SK-N-SH (cell line): ENCODE measurements at regions not wholly inside any gene's neighbourhood (a gene's known extent, or its start where the extent isn't known, plus 50 kb on each side); places are given as distances from the start of the nearest gene placed in this dataset.

Experiments used
- CTCF ChIA-PET: fragments of 300-600, 350-600 bp; formaldehyde crosslinking; extraction: SDS; loops from one replicate; lab custom pipeline; 2021; lab: Yijun Ruan, JAX
- POLR2A ChIA-PET: fragments of 350-600 bp; sonication (Branson Sonifier 250); formaldehyde crosslinking; extraction: SDS; loops from one replicate; lab custom pipeline; 2020; ENCODE audit warnings: antibody characterized with exemption, inconsistent platforms; lab: Yijun Ruan, JAX
- DNase-seq: peaks from one replicate; pipeline ENCODE4 v3.0.0; 2012
- H2AFZ ChIP-seq: fragments of 200-600 bp; sonication (generic); 2 replicates; pipeline ENCODE4 v1.8.1; 2016; ENCODE audit warnings: antibody characterized with exemption, mild to moderate bottlenecking, low read depth
- H3F3A ChIP-seq: fragments of 200-600 bp; sonication (generic); replicated peaks from 2 replicates; pipeline ENCODE3; 2016; ENCODE audit warnings: antibody characterized with exemption, mild to moderate bottlenecking; ENCODE audit not compliant: insufficient read depth
- H3K27ac ChIP-seq, 2 experiments: fragments of 200-500 bp in 1 of 2; fragments of 200-600 bp in 1 of 2; sonication (Bioruptor generic) in 1 of 2; sonication (generic), shearing (Covaris generic) in 1 of 2; 2 replicates each; pipeline versions ENCODE4 v1.5.1 to v1.6.1; 2014 to 2016; ENCODE audit warnings: low read depth in 2 of 2, inconsistent platforms in 1 of 2, low read length in 1 of 2, mild to moderate bottlenecking in 1 of 2, mixed read lengths in 1 of 2
- H3K27me3 ChIP-seq: fragments of 200-600 bp; sonication (generic), shearing (Covaris generic); 2 replicates; pipeline ENCODE4 v1.6.1; 2016; ENCODE audit warnings: mixed run types; ENCODE audit not compliant: insufficient read depth
- H3K36me3 ChIP-seq, 2 experiments: fragments of 200-500 bp in 1 of 2; fragments of 200-600 bp in 1 of 2; sonication (Bioruptor generic) in 1 of 2; sonication (generic) in 1 of 2; replicated peaks in 1 of 2; 2 replicates each; pipeline versions ENCODE3 to v1.5.1; 2014 to 2016; ENCODE audit warnings: low read length in 1 of 2, mild to moderate bottlenecking in 1 of 2; ENCODE audit not compliant: insufficient read depth in 2 of 2, control insufficient read depth in 1 of 2
- H3K4me1 ChIP-seq, 2 experiments: fragments of 200-500 bp in 1 of 2; fragments of 200-600 bp in 1 of 2; sonication (Bioruptor generic) in 1 of 2; sonication (generic), shearing (Covaris generic) in 1 of 2; 2 replicates each; pipeline versions ENCODE4 v1.5.1 to v1.6.1; 2014 to 2016; ENCODE audit warnings: low read depth in 1 of 2, low read length in 1 of 2, mixed run types in 1 of 2; ENCODE audit not compliant: insufficient read depth in 2 of 2, control insufficient read depth in 1 of 2
- H3K4me2 ChIP-seq: fragments of 200-600 bp; sonication (generic), shearing (Covaris generic); 2 replicates; pipeline ENCODE4 v1.6.1; 2017; ENCODE audit warnings: mixed run types
- H3K4me3 ChIP-seq, 2 experiments: fragments of 200-500 bp in 1 of 2; fragments of 200-600 bp in 1 of 2; sonication (Bioruptor generic) in 1 of 2; sonication (generic), shearing (Covaris generic) in 1 of 2; 2 replicates each; pipeline versions ENCODE4 v1.5.1 to v1.8.1; 2014 to 2016; ENCODE audit warnings: low read depth in 2 of 2, inconsistent platforms in 1 of 2, low read length in 1 of 2, mild to moderate bottlenecking in 1 of 2, mixed read lengths in 1 of 2, moderate library complexity in 1 of 2
- H3K79me2 ChIP-seq: fragments of 200-600 bp; sonication (generic); 2 replicates; pipeline ENCODE4 v1.8.1; 2017; ENCODE audit warnings: mild to moderate bottlenecking; ENCODE audit not compliant: insufficient read depth
- H3K9ac ChIP-seq: fragments of 200-600 bp; sonication (generic); 2 replicates; pipeline ENCODE4 v1.6.1; 2017; ENCODE audit warnings: mixed run types
- H3K9me2 ChIP-seq: fragments of 200-600 bp; sonication (generic); 2 replicates; pipeline ENCODE4 v1.6.1; 2017; ENCODE audit warnings: mixed run types
- H3K9me3 ChIP-seq: fragments of 200-600 bp; sonication (generic); 2 replicates; pipeline ENCODE4 v1.6.1; 2017; ENCODE audit warnings: mixed run types, mild to moderate bottlenecking, moderate library complexity
- H4K20me1 ChIP-seq: fragments of 200-600 bp; sonication (generic); 2 replicates; pipeline ENCODE4 v1.6.1; 2017; ENCODE audit warnings: mild to moderate bottlenecking, mixed run types; ENCODE audit not compliant: insufficient read depth
- ELF1 ChIP-seq: IDR thresholded peaks from 2 replicates; pipeline ENCODE4 v1.4.0; 2012
- EZH2phosphoT487 ChIP-seq: fragments of 200-600 bp; sonication (generic); IDR thresholded peaks from 2 replicates; pipeline ENCODE4 v1.6.1; 2017; ENCODE audit warnings: low read depth, mixed run types, mild to moderate bottlenecking, antibody characterized with exemption, moderate library complexity, borderline replicate concordance
- FOXM1 ChIP-seq: IDR thresholded peaks from 2 replicates; pipeline ENCODE4 v1.4.0; 2012; ENCODE audit warnings: low read depth, mild to moderate bottlenecking
- JUND ChIP-seq: IDR thresholded peaks from 2 replicates; pipeline ENCODE4 v1.4.0; 2012
- RAD21 ChIP-seq: IDR thresholded peaks from 2 replicates; pipeline ENCODE4 v1.6.1; 2012; ENCODE audit warnings: mild to moderate bottlenecking, low read length
- RCOR1 ChIP-seq: fragments of 150-350 bp; IDR thresholded peaks from 2 replicates; pipeline ENCODE4 v1.6.1; 2017; ENCODE audit warnings: antibody characterized with exemption, low read length
- RXRA ChIP-seq: IDR thresholded peaks from 2 replicates; pipeline ENCODE4 v1.4.0; 2012; ENCODE audit warnings: low read depth, mild to moderate bottlenecking, borderline replicate concordance
- TAF1 ChIP-seq: IDR thresholded peaks from 2 replicates; pipeline ENCODE4 v1.6.1; 2012; ENCODE audit warnings: low read depth, mild to moderate bottlenecking, low read length, moderate library complexity, borderline replicate concordance
- TEAD4 ChIP-seq: IDR thresholded peaks from 2 replicates; pipeline ENCODE4 v1.4.0; 2012; ENCODE audit warnings: mild to moderate bottlenecking, borderline replicate concordance; ENCODE audit not compliant: insufficient read depth
- YY1 ChIP-seq: IDR thresholded peaks from 2 replicates; pipeline ENCODE4 v1.4.0; 2012; ENCODE audit warnings: low read depth, mild to moderate bottlenecking
- WGBS: methylation state at CpG from one replicate; pipeline ENCODE4 v1.1.6; 2017; ENCODE audit warnings: low lambda C conversion rate; 5-methylcytosine and 5-hydroxymethylcytosine counted together
- TF ChIP-seq, protein P1 (sequence below): IDR thresholded peaks from 2 replicates; pipeline ENCODE4 v1.4.0; 2012; ENCODE audit warnings: low read depth, borderline replicate concordance
- TF ChIP-seq, protein P2 (sequence below): fragments of 150-350 bp; IDR thresholded peaks from 2 replicates; pipeline ENCODE4 v1.6.1; 2017; ENCODE audit warnings: antibody characterized with exemption, low read length, low read depth, borderline replicate concordance
- TF ChIP-seq, protein P3 (sequence below): IDR thresholded peaks from 2 replicates; pipeline ENCODE4 v1.4.0; 2012; ENCODE audit warnings: low read depth, borderline replicate concordance
- TF ChIP-seq, protein P4 (sequence below): IDR thresholded peaks from 2 replicates; pipeline ENCODE4 v1.4.0; 2012; ENCODE audit warnings: low read depth

DNA sequence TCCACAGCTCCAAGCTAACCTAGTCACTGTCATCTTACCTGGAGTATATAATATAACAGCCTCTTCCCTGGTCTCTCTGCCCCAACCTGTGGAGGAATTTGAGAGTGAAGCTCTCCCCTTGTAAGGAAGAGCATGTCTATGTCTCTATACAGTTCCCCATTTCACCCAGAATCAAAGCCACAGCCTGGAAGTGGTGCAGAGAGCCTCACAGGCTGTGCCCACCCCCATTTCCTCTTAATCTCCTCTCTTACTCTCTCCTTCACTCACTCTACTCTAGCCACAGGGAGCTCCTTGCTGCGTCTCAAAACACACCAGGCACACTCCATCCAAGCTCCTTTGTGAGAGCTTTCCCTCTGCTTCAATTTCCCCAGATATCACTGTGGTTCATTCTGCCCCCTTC is 302.5 kb upstream of the ISX start:
- DNase-seq, result no peak
- H3K4me3 ChIP-seq, result no peak overlapping the region
- H3K27ac ChIP-seq, result no peak overlapping the region
- H3K4me1 ChIP-seq, result no peaks in the 10 kb centered on the region
- no peaks in the 10 kb centered on the region for H3K36me3 ChIP-seq
- H3F3A ChIP-seq, result no peaks in the 10 kb centered on the region
- H3K9ac ChIP-seq, result no peak overlapping the region
- no peak overlapping the region for H2AFZ ChIP-seq
- H4K20me1 ChIP-seq, result no peaks in the 10 kb centered on the region
- H3K27me3 ChIP-seq, result no peaks in the 10 kb centered on the region
- H3K79me2 ChIP-seq, result no peaks in the 10 kb centered on the region
- H3K9me2 ChIP-seq, result no peaks in the 10 kb centered on the region
- POLR2A ChIA-PET, result no interaction called here
- CTCF ChIA-PET, result no interaction called here
- WGBS, result 0% methylated on average over 1 of the region's 1 CpG
- TF ChIP-seq FOXM1 (no peak), RAD21 (no peak), RXRA (no peak), YY1 (no peak), EZH2phosphoT487 (no peak)
- H3K4me2 ChIP-seq, result no peak overlapping the region
- no peaks in the 10 kb centered on the region for H3K9me3 ChIP-seq

DNA sequence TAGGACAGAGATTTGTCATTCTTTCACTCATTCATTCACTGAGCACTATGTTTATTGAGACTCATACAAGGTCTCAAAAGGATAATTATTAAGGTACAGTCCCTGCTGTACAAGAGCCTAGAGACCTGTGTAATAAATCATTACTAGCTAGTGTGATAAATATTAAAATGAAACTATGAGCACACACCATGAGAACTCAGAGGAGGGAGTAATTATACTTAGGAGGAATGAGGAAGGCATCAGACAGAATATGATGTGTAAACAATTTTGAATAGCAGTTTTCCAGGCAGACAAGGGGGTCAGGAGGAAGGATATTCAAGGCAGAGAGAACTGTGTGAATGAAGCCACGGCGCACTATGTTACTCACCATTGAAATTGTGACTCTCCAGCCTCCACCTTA is 300.8 kb upstream of the ISX start:
- Histone ChIP-seq H2AFZ (no peak overlapping the region), H3K9me2 (no peaks in the 10 kb centered on the region)
- DNase-seq, result no peak
- TF ChIP-seq JUND, result no peak
- no peak for TF ChIP-seq FOXM1
- TF ChIP-seq TAF1, result no peak
- TF ChIP-seq, protein P1, sequence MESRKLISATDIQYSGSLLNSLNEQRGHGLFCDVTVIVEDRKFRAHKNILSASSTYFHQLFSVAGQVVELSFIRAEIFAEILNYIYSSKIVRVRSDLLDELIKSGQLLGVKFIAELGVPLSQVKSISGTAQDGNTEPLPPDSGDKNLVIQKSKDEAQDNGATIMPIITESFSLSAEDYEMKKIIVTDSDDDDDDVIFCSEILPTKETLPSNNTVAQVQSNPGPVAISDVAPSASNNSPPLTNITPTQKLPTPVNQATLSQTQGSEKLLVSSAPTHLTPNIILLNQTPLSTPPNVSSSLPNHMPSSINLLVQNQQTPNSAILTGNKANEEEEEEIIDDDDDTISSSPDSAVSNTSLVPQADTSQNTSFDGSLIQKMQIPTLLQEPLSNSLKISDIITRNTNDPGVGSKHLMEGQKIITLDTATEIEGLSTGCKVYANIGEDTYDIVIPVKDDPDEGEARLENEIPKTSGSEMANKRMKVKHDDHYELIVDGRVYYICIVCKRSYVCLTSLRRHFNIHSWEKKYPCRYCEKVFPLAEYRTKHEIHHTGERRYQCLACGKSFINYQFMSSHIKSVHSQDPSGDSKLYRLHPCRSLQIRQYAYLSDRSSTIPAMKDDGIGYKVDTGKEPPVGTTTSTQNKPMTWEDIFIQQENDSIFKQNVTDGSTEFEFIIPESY, result no peak
- no peak for TF ChIP-seq RAD21
- TF ChIP-seq, protein P2, sequence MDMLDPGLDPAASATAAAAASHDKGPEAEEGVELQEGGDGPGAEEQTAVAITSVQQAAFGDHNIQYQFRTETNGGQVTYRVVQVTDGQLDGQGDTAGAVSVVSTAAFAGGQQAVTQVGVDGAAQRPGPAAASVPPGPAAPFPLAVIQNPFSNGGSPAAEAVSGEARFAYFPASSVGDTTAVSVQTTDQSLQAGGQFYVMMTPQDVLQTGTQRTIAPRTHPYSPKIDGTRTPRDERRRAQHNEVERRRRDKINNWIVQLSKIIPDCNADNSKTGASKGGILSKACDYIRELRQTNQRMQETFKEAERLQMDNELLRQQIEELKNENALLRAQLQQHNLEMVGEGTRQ, result no peak
- TF ChIP-seq RXRA, result no peak
- TF ChIP-seq ELF1, result no peak
- no peak for TF ChIP-seq TEAD4
- no peak for TF ChIP-seq RCOR1
- TF ChIP-seq, protein P3, sequence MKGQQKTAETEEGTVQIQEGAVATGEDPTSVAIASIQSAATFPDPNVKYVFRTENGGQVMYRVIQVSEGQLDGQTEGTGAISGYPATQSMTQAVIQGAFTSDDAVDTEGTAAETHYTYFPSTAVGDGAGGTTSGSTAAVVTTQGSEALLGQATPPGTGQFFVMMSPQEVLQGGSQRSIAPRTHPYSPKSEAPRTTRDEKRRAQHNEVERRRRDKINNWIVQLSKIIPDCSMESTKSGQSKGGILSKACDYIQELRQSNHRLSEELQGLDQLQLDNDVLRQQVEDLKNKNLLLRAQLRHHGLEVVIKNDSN, result no peak
- TF ChIP-seq, protein P4, sequence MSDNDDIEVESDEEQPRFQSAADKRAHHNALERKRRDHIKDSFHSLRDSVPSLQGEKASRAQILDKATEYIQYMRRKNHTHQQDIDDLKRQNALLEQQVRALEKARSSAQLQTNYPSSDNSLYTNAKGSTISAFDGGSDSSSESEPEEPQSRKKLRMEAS, result no peak
- TF ChIP-seq, all 33 proteins: peak for 0
- Histone ChIP-seq H3K4me3 (no peak overlapping the region), H3K79me2 (no peaks in the 10 kb centered on the region), H3K4me2 (no peak overlapping the region), H3K9ac (no peak overlapping the region), H3K36me3 (no peaks in the 10 kb centered on the region), H3K27ac (no peak overlapping the region), H3K4me1 (no peaks in the 10 kb centered on the region), H3F3A (no peaks in the 10 kb centered on the region), H3K9me3 (no peaks in the 10 kb centered on the region), H3K27me3 (no peaks in the 10 kb centered on the region), H4K20me1 (no peaks in the 10 kb centered on the region)
- ChIA-PET CTCF (no interaction called here), POLR2A (no interaction called here)
- 3% methylated on average over 2 of the region's 2 CpGs for WGBS
